ENCODE measurements at regions not wholly inside any gene's neighbourhood (a gene's known extent, or its start where the extent isn't known, plus 50 kb on each side); places are given as distances from the start of the nearest gene placed in this dataset.

- intact Hi-C loops (cut with micrococcal nuclease), result no loop called here
- DNase-seq, result no peak
- Histone ChIP-seq H3K27ac (replicated peaks) (no peak overlapping the region), H3K27me3 (ENCODE audit: low read depth) (no peaks in the 10 kb centered on the region), H3K4me3 (no peak overlapping the region), H3K36me3 (no peaks in the 10 kb centered on the region), H3K4me1 (peaks cover 61% of the 10 kb centered on the region), H3K9me3 (replicated peaks) (no peaks in the 10 kb centered on the region)
- TF ChIP-seq CTCF (IDR thresholded peaks at IDR 0.05; ENCODE audit: borderline replicate concordance), result no peak
Measured at GRCh38 chr6:14716499-14717146, 529.2 kb upstream of the JARID2 start.

GRCh38 chr6:14717307-14717706 is 528.6 kb upstream of the JARID2 start:
- H3K4me1 ChIP-seq, result peaks cover 60% of the 10 kb centered on the region
- H3K4me3 ChIP-seq, result no peak overlapping the region
- TF ChIP-seq CTCF (IDR thresholded peaks at IDR 0.05; ENCODE audit: borderline replicate concordance), result no peak
- no peaks in the 10 kb centered on the region for H3K36me3 ChIP-seq
- no peak overlapping the region for H3K27ac ChIP-seq (replicated peaks)
- no peaks in the 10 kb centered on the region for H3K9me3 ChIP-seq (replicated peaks)
- intact Hi-C loops (cut with micrococcal nuclease), result no loop called here
- H3K27me3 ChIP-seq (ENCODE audit: low read depth), result no peaks in the 10 kb centered on the region
- DNase-seq, result no peak

GRCh38 chr6:14718861-14719260 is 527.0 kb upstream of the JARID2 start:
- no peaks in the 10 kb centered on the region for H3K36me3 ChIP-seq
- no peak for DNase-seq
- intact Hi-C loops (cut with micrococcal nuclease), result no loop called here
- peaks cover 44% of the 10 kb centered on the region for H3K4me1 ChIP-seq
- no peak overlapping the region for H3K27ac ChIP-seq (replicated peaks)
- no peaks in the 10 kb centered on the region for H3K9me3 ChIP-seq (replicated peaks)
- no peak overlapping the region for H3K4me3 ChIP-seq
- no peak for TF ChIP-seq CTCF (IDR thresholded peaks at IDR 0.05; ENCODE audit: borderline replicate concordance)
- H3K27me3 ChIP-seq (ENCODE audit: low read depth), result no peaks in the 10 kb centered on the region

GRCh38 chr6:14719270-14719669 is 526.6 kb upstream of the JARID2 start:
- no peak overlapping the region for H3K27ac ChIP-seq (replicated peaks)
- H3K4me3 ChIP-seq, result no peak overlapping the region
- DNase-seq, result no peak
- TF ChIP-seq CTCF (IDR thresholded peaks at IDR 0.05; ENCODE audit: borderline replicate concordance), result no peak
- H3K9me3 ChIP-seq (replicated peaks), result no peaks in the 10 kb centered on the region
- H3K27me3 ChIP-seq (ENCODE audit: low read depth), result no peaks in the 10 kb centered on the region
- H3K36me3 ChIP-seq, result no peaks in the 10 kb centered on the region
- peaks cover 41% of the 10 kb centered on the region for H3K4me1 ChIP-seq
- intact Hi-C loops (cut with micrococcal nuclease), result no loop called here

- no peak for DNase-seq
- Histone ChIP-seq H3K27me3 (ENCODE audit: low read depth) (no peaks in the 10 kb centered on the region), H3K9me3 (replicated peaks) (no peaks in the 10 kb centered on the region), H3K4me3 (no peak overlapping the region), H3K4me1 (peaks cover 41% of the 10 kb centered on the region), H3K27ac (replicated peaks) (peak overlapping the region; percentile 35), H3K36me3 (no peaks in the 10 kb centered on the region)
- intact Hi-C loops (cut with micrococcal nuclease), result no loop called here
- no peak for TF ChIP-seq CTCF (IDR thresholded peaks at IDR 0.05; ENCODE audit: borderline replicate concordance)
Measured at GRCh38 chr6:14720411-14721102, 525.3 kb upstream of the JARID2 start.
